H9 (cell line): ENCODE measurements at regions not wholly inside any gene's neighbourhood (a gene's known extent, or its start where the extent isn't known, plus 50 kb on each side); places are given as distances from the start of the nearest gene placed in this dataset.

Source experiments
- DNase-seq: peaks from one replicate; pipeline ENCODE4 v3.0.0-alpha.2; 2017
- H2AFZ ChIP-seq: one replicate; pipeline ENCODE4 v1.6.1; 2013; ENCODE audit warnings: mild to moderate bottlenecking, low read length, control low read depth, moderate library complexity
- H2AK5ac ChIP-seq: 2 replicates; pipeline ENCODE4 v1.6.1; 2013; ENCODE audit warnings: low read length, control low read depth, mixed read lengths; ENCODE audit not compliant: insufficient read length
- H2BK120ac ChIP-seq: one replicate; pipeline ENCODE4 v1.6.1; 2013; ENCODE audit warnings: low read depth, mild to moderate bottlenecking, low read length, control low read depth, inconsistent platforms; ENCODE audit not compliant: poor library complexity, severe bottlenecking
- H2BK12ac ChIP-seq: 2 replicates; pipeline ENCODE4 v1.6.1; 2013; ENCODE audit warnings: low read length, control low read depth, mixed read lengths, low read depth; ENCODE audit not compliant: insufficient read length
- H2BK15ac ChIP-seq: 2 replicates; pipeline ENCODE4 v1.6.1; 2013; ENCODE audit warnings: low read depth, low read length, control low read depth
- H2BK20ac ChIP-seq: one replicate; pipeline ENCODE4 v1.6.1; 2013; ENCODE audit warnings: low read depth, mild to moderate bottlenecking, low read length, control low read depth, inconsistent platforms; ENCODE audit not compliant: poor library complexity, severe bottlenecking
- H2BK5ac ChIP-seq: 2 replicates; pipeline ENCODE4 v1.6.1; 2013; ENCODE audit warnings: low read length, control low read depth, mixed read lengths; ENCODE audit not compliant: insufficient read length
- H3K14ac ChIP-seq: 2 replicates; pipeline ENCODE4 v1.6.1; 2013; ENCODE audit warnings: low read length, control low read depth; ENCODE audit not compliant: insufficient read depth
- H3K18ac ChIP-seq: 2 replicates; pipeline ENCODE4 v1.6.1; 2013; ENCODE audit warnings: low read depth, mild to moderate bottlenecking, mixed read lengths, low read length, control low read depth; ENCODE audit not compliant: insufficient read length
- H3K23ac ChIP-seq: 2 replicates; pipeline ENCODE4 v1.6.1; 2013; ENCODE audit warnings: low read length, control low read depth, mixed read lengths, low read depth; ENCODE audit not compliant: insufficient read length
- H3K23me2 ChIP-seq: 2 replicates; pipeline ENCODE4 v1.6.1; 2013; ENCODE audit warnings: low read depth, mild to moderate bottlenecking, mixed read lengths, low read length, control low read depth; ENCODE audit not compliant: insufficient read length, poor library complexity, severe bottlenecking
- H3K27ac ChIP-seq: 2 replicates; pipeline ENCODE4 v1.5.1; 2013; ENCODE audit warnings: low read length, control low read depth, mixed read lengths, low read depth; ENCODE audit not compliant: insufficient read length
- H3K27me3 ChIP-seq: 2 replicates; pipeline ENCODE4 v1.6.1; 2013; ENCODE audit warnings: low read length, control low read depth, inconsistent platforms; ENCODE audit not compliant: insufficient read depth
- H3K4ac ChIP-seq: 2 replicates; pipeline ENCODE4 v1.6.1; 2013; ENCODE audit warnings: low read depth, mild to moderate bottlenecking, control low read depth, inconsistent platforms, low read length, moderate library complexity
- H3K4me1 ChIP-seq: 2 replicates; pipeline ENCODE4 v1.6.1; 2013; ENCODE audit warnings: low read length, control low read depth, inconsistent platforms; ENCODE audit not compliant: insufficient read depth
- H3K4me2 ChIP-seq: 2 replicates; pipeline ENCODE4 v1.6.1; 2013; ENCODE audit warnings: low read length, control low read depth, mixed read lengths; ENCODE audit not compliant: insufficient read length, insufficient read depth
- H3K56ac ChIP-seq: 2 replicates; pipeline ENCODE4 v1.6.1; 2013; ENCODE audit warnings: low read depth, mild to moderate bottlenecking, mixed read lengths, low read length, control low read depth; ENCODE audit not compliant: insufficient read length
- H3K79me1 ChIP-seq: 2 replicates; pipeline ENCODE4 v1.6.1; 2013; ENCODE audit warnings: low read depth, mild to moderate bottlenecking, moderate library complexity, low read length, control low read depth, inconsistent platforms; ENCODE audit not compliant: insufficient read depth, poor library complexity, severe bottlenecking
- H3K79me2 ChIP-seq: 2 replicates; pipeline ENCODE4 v1.6.1; 2013; ENCODE audit warnings: low read length, control low read depth, inconsistent platforms; ENCODE audit not compliant: insufficient read depth
- H3K9ac ChIP-seq: 2 replicates; pipeline ENCODE4 v1.6.1; 2013; ENCODE audit warnings: low read length, control low read depth, mixed read lengths; ENCODE audit not compliant: insufficient read length; ENCODE audit errors: extremely low read depth
- H3K9me3 ChIP-seq: one replicate; pipeline ENCODE4 v1.6.1; 2013; ENCODE audit warnings: low read depth, low read length, inconsistent platforms; ENCODE audit not compliant: control insufficient read depth
- H3T11ph ChIP-seq: one replicate; pipeline ENCODE4 v1.6.1; 2013; ENCODE audit warnings: mild to moderate bottlenecking, low read length, control low read depth, inconsistent platforms
- H4K20me1 ChIP-seq: one replicate; pipeline ENCODE4 v1.6.1; 2013; ENCODE audit not compliant: control insufficient read depth, insufficient read length, insufficient read depth
- H4K5ac ChIP-seq: 2 replicates; pipeline ENCODE4 v1.6.1; 2013; ENCODE audit warnings: low read depth, mild to moderate bottlenecking, mixed read lengths, low read length, control low read depth; ENCODE audit not compliant: insufficient read length
- H4K8ac ChIP-seq: replicated peaks from 2 replicates; pipeline ENCODE4 v1.6.1; 2013; ENCODE audit warnings: low read length, control low read depth, mixed read lengths, low read depth; ENCODE audit not compliant: insufficient read length
- H4K91ac ChIP-seq: 2 replicates; pipeline ENCODE4 v1.6.1; 2013; ENCODE audit warnings: low read depth, mild to moderate bottlenecking, moderate library complexity, mixed read lengths, low read length, control low read depth; ENCODE audit not compliant: insufficient read length
- H3K27ac Mint-ChIP-seq, 3 experiments: 2 replicates in 2 of 3; 3 replicates in 1 of 3; pipeline ENCODE4 v1.8.0; 2020 to 2021; ENCODE audit warnings: mixed read lengths in 3 of 3, mild to moderate bottlenecking in 1 of 3, moderate library complexity in 1 of 3
- H3K27me3 Mint-ChIP-seq: 2 replicates; pipeline ENCODE4 v1.8.0; 2021; ENCODE audit warnings: low read depth, mild to moderate bottlenecking, moderate library complexity, mixed read lengths
- H3K36me3 Mint-ChIP-seq, 3 experiments: 2 replicates in 2 of 3; 3 replicates in 1 of 3; pipeline ENCODE4 v1.8.0; 2020 to 2021; ENCODE audit warnings: low read depth in 3 of 3, mixed read lengths in 3 of 3; ENCODE audit not compliant: insufficient read depth in 1 of 3
- H3K4me1 Mint-ChIP-seq, 2 experiments: 2 replicates each; pipeline ENCODE4 v1.8.0; 2020; ENCODE audit warnings: mixed read lengths in 2 of 2
- H3K4me3 Mint-ChIP-seq, 2 experiments: 2 replicates in 1 of 2; 3 replicates in 1 of 2; pipeline ENCODE4 v1.8.0; 2020 to 2021; ENCODE audit warnings: mild to moderate bottlenecking in 2 of 2, mixed read lengths in 2 of 2, moderate library complexity in 1 of 2
- H3K9me3 Mint-ChIP-seq, 2 experiments: 2 replicates in 1 of 2; 3 replicates in 1 of 2; pipeline ENCODE4 v1.8.0; 2020; ENCODE audit warnings: mild to moderate bottlenecking in 2 of 2, mixed read lengths in 2 of 2, moderate library complexity in 1 of 2
- WGBS: extraction: QIAGEN DNeasy Blood & Tissue Kit; methylation state at CpG from one replicate; pipeline ENCODE4 v1.1.7; 2013; ENCODE audit warnings: missing lambda C conversion rate, low lambda C conversion rate, mixed read lengths; ENCODE audit not compliant: insufficient read length; ENCODE audit errors: extremely low coverage; 5-methylcytosine and 5-hydroxymethylcytosine counted together
- TF ChIP-seq, protein P1 (sequence below): fragments of 200-600 bp; sonication (generic); conservative IDR thresholded peaks from 3 replicates; pipeline ENCODE4 v1.8.0; 2021; ENCODE audit warnings: antibody characterized with exemption, mild to moderate bottlenecking

DNA sequence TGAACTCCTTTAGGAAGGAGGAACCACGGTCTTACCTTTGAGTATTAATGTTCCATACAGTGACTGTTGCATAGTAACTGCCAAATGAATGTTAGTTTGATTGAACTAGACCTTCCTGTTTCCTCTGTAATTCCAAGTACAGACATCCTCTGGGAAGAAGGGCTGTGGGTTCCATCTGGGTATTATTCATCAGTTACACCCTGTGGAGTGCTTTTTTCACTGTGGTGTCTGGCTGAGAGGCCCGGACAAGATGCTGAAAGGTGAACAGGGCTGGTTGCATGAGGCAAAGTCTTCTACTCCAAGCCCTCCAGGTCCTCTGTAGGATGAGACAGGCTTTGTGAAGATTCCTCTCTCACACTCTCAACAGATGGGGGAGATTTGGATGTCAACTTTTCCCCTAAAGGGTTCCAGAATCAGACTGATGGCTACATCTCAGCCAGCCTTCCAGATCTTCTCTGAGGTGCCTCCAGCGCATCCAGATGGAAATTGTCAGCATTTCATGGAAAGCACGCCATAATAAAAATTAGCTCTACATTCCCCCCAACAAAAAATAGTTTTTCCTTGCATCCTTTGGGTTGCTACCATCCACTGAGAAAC lies 230.9 kb downstream of the GAS1 start:
- H2BK5ac ChIP-seq: no peak overlapping the region
- no peak overlapping the region for H3K27ac Mint-ChIP-seq
- H2BK15ac ChIP-seq: no peak overlapping the region
- no CpG with 5 or more reads among the region's 4 CpGs for WGBS
- no peak overlapping the region for H3K27ac ChIP-seq
- no peak overlapping the region for H2BK12ac ChIP-seq
- H3K36me3 Mint-ChIP-seq: no peaks in the 10 kb centered on the region
- H3K27me3 ChIP-seq: no peaks in the 10 kb centered on the region
- no peaks in the 10 kb centered on the region for H3K79me1 ChIP-seq
- no peak overlapping the region for H2BK120ac ChIP-seq
- no peak overlapping the region for H3K4me3 Mint-ChIP-seq
- H3K9ac ChIP-seq: no peak overlapping the region
- H3K4me1 Mint-ChIP-seq: peaks cover 7% of the 10 kb centered on the region in 2 experiments
- no peak overlapping the region for H3K18ac ChIP-seq
- H3K79me2 ChIP-seq: no peaks in the 10 kb centered on the region
- H2BK20ac ChIP-seq: no peak overlapping the region
- H2AK5ac ChIP-seq: no peak overlapping the region
- no peaks in the 10 kb centered on the region for H4K20me1 ChIP-seq
- H3K9me3 Mint-ChIP-seq: no peaks in the 10 kb centered on the region
- no peak overlapping the region for H3K4ac ChIP-seq
- H2AFZ ChIP-seq: no peak overlapping the region
- H3K56ac ChIP-seq: no peak overlapping the region
- no peak overlapping the region for H4K91ac ChIP-seq
- H4K5ac ChIP-seq: no peak overlapping the region
- TF ChIP-seq, protein P1, sequence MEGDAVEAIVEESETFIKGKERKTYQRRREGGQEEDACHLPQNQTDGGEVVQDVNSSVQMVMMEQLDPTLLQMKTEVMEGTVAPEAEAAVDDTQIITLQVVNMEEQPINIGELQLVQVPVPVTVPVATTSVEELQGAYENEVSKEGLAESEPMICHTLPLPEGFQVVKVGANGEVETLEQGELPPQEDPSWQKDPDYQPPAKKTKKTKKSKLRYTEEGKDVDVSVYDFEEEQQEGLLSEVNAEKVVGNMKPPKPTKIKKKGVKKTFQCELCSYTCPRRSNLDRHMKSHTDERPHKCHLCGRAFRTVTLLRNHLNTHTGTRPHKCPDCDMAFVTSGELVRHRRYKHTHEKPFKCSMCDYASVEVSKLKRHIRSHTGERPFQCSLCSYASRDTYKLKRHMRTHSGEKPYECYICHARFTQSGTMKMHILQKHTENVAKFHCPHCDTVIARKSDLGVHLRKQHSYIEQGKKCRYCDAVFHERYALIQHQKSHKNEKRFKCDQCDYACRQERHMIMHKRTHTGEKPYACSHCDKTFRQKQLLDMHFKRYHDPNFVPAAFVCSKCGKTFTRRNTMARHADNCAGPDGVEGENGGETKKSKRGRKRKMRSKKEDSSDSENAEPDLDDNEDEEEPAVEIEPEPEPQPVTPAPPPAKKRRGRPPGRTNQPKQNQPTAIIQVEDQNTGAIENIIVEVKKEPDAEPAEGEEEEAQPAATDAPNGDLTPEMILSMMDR: no peak
- no peak for DNase-seq
- H3K23me2 ChIP-seq: no peaks in the 10 kb centered on the region
- H3K14ac ChIP-seq: no peak overlapping the region
- H3K23ac ChIP-seq: no peak overlapping the region
- no peak overlapping the region for H3T11ph ChIP-seq
- no peaks in the 10 kb centered on the region for H3K9me3 ChIP-seq
- no peak overlapping the region for H3K4me2 ChIP-seq
- H4K8ac ChIP-seq: no peak overlapping the region
- peaks cover 4% of the 10 kb centered on the region; the same call in 1 of the 2 replicates for H3K4me1 ChIP-seq
- 0 out of 2 replicates have a peak, but pooled peaks cover 3% of the 10 kb centered on the region for H3K27me3 Mint-ChIP-seq
